ENCODE measurements at regions not wholly inside any gene's neighbourhood (a gene's known extent, or its start where the extent isn't known, plus 50 kb on each side); places are given as distances from the start of the nearest gene placed in this dataset.

GRCh38 chr10:2188371-2188770 lies 451.0 kb upstream of the ADARB2 start:
- no peak for DNase-seq
- no peak overlapping the region for H3K4me3 ChIP-seq (ENCODE audit: low read depth, low read length)
- no peak for TF ChIP-seq CTCF (IDR thresholded peaks at IDR 0.05; ENCODE audit: low read depth, low read length, missing control alignments)
- H3K27ac ChIP-seq = no peak overlapping the region
- H3K36me3 ChIP-seq (replicated peaks) = no peaks in the 10 kb centered on the region
- in situ Hi-C loops (cut with HindIII; ENCODE audit: low pct_ligation_motif_present, low sequenced_read_pairs) = no loop called here
- H3K27me3 ChIP-seq (replicated peaks) = no peaks in the 10 kb centered on the region

GRCh38 chr10:2173327-2173726 lies 436.0 kb upstream of the ADARB2 start:
- in situ Hi-C loops (cut with HindIII; ENCODE audit: low pct_ligation_motif_present, low sequenced_read_pairs) = no loop called here
- H3K36me3 ChIP-seq (replicated peaks) = no peaks in the 10 kb centered on the region
- H3K4me3 ChIP-seq (ENCODE audit: low read depth, low read length) = no peak overlapping the region
- H3K27me3 ChIP-seq (replicated peaks) = no peaks in the 10 kb centered on the region
- no peak overlapping the region for H3K27ac ChIP-seq
- no peak for DNase-seq
- no peak for TF ChIP-seq CTCF (IDR thresholded peaks at IDR 0.05; ENCODE audit: low read depth, low read length, missing control alignments)

GRCh38 chr10:2165771-2166460 lies 428.6 kb upstream of the ADARB2 start:
- DNase-seq = no peak
- no peak for TF ChIP-seq CTCF (IDR thresholded peaks at IDR 0.05; ENCODE audit: low read depth, low read length, missing control alignments)
- Histone ChIP-seq H3K4me3 (ENCODE audit: low read depth, low read length) (no peak overlapping the region), H3K36me3 (replicated peaks) (no peaks in the 10 kb centered on the region), H3K27me3 (replicated peaks) (no peaks in the 10 kb centered on the region), H3K27ac (no peak overlapping the region)
- in situ Hi-C loops (cut with HindIII; ENCODE audit: low pct_ligation_motif_present, low sequenced_read_pairs) = no loop called here

GRCh38 chr10:2150288-2150687 lies 413.0 kb upstream of the ADARB2 start:
- H3K4me3 ChIP-seq (ENCODE audit: low read depth, low read length) = no peak overlapping the region
- TF ChIP-seq CTCF (IDR thresholded peaks at IDR 0.05; ENCODE audit: low read depth, low read length, missing control alignments) = no peak
- H3K27ac ChIP-seq = no peak overlapping the region
- no peak for DNase-seq
- no peaks in the 10 kb centered on the region for H3K27me3 ChIP-seq (replicated peaks)
- H3K36me3 ChIP-seq (replicated peaks) = no peaks in the 10 kb centered on the region
- in situ Hi-C loops (cut with HindIII; ENCODE audit: low pct_ligation_motif_present, low sequenced_read_pairs) = no loop called here

GRCh38 chr10:2145926-2146478 lies 408.7 kb upstream of the ADARB2 start:
- TF ChIP-seq CTCF (IDR thresholded peaks at IDR 0.05; ENCODE audit: low read depth, low read length, missing control alignments) = no peak
- no peak overlapping the region for H3K4me3 ChIP-seq (ENCODE audit: low read depth, low read length)
- in situ Hi-C loops (cut with HindIII; ENCODE audit: low pct_ligation_motif_present, low sequenced_read_pairs) = no loop called here
- no peak for DNase-seq
- H3K27me3 ChIP-seq (replicated peaks) = no peaks in the 10 kb centered on the region
- H3K27ac ChIP-seq = no peak overlapping the region
- H3K36me3 ChIP-seq (replicated peaks) = no peaks in the 10 kb centered on the region

GRCh38 chr10:2145491-2145890 lies 408.2 kb upstream of the ADARB2 start:
- DNase-seq = no peak
- Histone ChIP-seq H3K4me3 (ENCODE audit: low read depth, low read length) (no peak overlapping the region), H3K36me3 (replicated peaks) (no peaks in the 10 kb centered on the region), H3K27me3 (replicated peaks) (no peaks in the 10 kb centered on the region), H3K27ac (no peak overlapping the region)
- TF ChIP-seq CTCF (IDR thresholded peaks at IDR 0.05; ENCODE audit: low read depth, low read length, missing control alignments) = no peak
- in situ Hi-C loops (cut with HindIII; ENCODE audit: low pct_ligation_motif_present, low sequenced_read_pairs) = no loop called here

Data from brain microvascular endothelial cell (primary cell).